Uterus (tissue), 3 donors: ENCODE measurements at regions not wholly inside any gene's neighbourhood (a gene's known extent, or its start where the extent isn't known, plus 50 kb on each side); places are given as distances from the start of the nearest gene placed in this dataset.

Experiments used
- DNase-seq, 2 donors: peaks; one replicate each; pipeline ENCODE4 v3.0.0-alpha.2; 2019 to 2020
- H3K27ac ChIP-seq, 2 donors: fragments of 200-600 bp; sonication (generic); 1 replicate in 1 of 2; 2 replicates in 1 of 2; pipeline ENCODE4 v1.5.1; 2016 to 2018
- H3K27me3 ChIP-seq, 2 donors: fragments of 200-600 bp; sonication (generic); one replicate each; pipeline ENCODE4 v1.5.1; 2018 to 2019; ENCODE audit warnings: control low read depth in 1 of 2
- H3K36me3 ChIP-seq, 2 donors: fragments of 200-600 bp; sonication (generic); one replicate each; pipeline ENCODE4 v1.5.1; 2019; ENCODE audit warnings: control low read depth in 1 of 2
- H3K4me1 ChIP-seq, 2 donors: fragments of 200-600 bp; sonication (generic); one replicate each; pipeline ENCODE4 v1.5.1; 2018 to 2019; ENCODE audit warnings: control low read depth in 1 of 2
- H3K4me3 ChIP-seq, 2 donors: fragments of 200-600 bp; sonication (generic); 1 replicate in 1 of 2; 2 replicates in 1 of 2; pipeline ENCODE4 v1.5.1; 2018 to 2019; ENCODE audit warnings: mild to moderate bottlenecking in 1 of 2
- H3K9me3 ChIP-seq, 2 donors: fragments of 200-600 bp; sonication (generic); one replicate each; pipeline ENCODE4 v1.5.1; 2019; ENCODE audit warnings: control low read depth in 1 of 2
- CTCF ChIP-seq, 4 experiments: fragments of 200-600 bp in 2 of 4; fragments of 450-650 bp in 2 of 4; sonication (generic) in 2 of 4; IDR thresholded peaks; one replicate each; pipeline ENCODE4 v1.5.1; 2016 to 2019; ENCODE audit warnings: antibody characterized with exemption in 4 of 4, mild to moderate bottlenecking in 2 of 4, moderate library complexity in 1 of 4
- POLR2A ChIP-seq, 2 donors: fragments of 450-650 bp; IDR thresholded peaks; one replicate each; pipeline ENCODE4 v1.6.1; 2016; ENCODE audit warnings: antibody characterized with exemption in 2 of 2, mild to moderate bottlenecking in 1 of 2, moderate library complexity in 1 of 2
- intact Hi-C: fragments of 100-400 bp; cut with DNase I; formaldehyde crosslinking; loops from one replicate; pipeline ENCODE4 v1.15.1; 2023; ENCODE audit warnings: low total_unique reads
- donor health status: DM: yes; HTN: yes; CAD: no.

- TF ChIP-seq CTCF (IDR thresholded peaks at IDR 0.05) (no peak), POLR2A (IDR thresholded peaks at IDR 0.05) (no peak)
- DNase-seq: no peak
- intact Hi-C loops: no loop called here
- no peak overlapping the region for H3K27ac ChIP-seq
- no peaks in the 10 kb centered on the region for H3K4me1 ChIP-seq
- H3K4me3 ChIP-seq: no peak overlapping the region
- H3K27me3 ChIP-seq: no peaks in the 10 kb centered on the region
- no peaks in the 10 kb centered on the region for H3K36me3 ChIP-seq
- no peaks in the 10 kb centered on the region for H3K9me3 ChIP-seq
Observed at GRCh38 chr3:168544097-168544957, 448.6 kb upstream of the GOLIM4 start.

- Histone ChIP-seq H3K27me3 (no peaks in the 10 kb centered on the region), H3K4me1 (no peaks in the 10 kb centered on the region), H3K27ac (no peak overlapping the region), H3K36me3 (no peaks in the 10 kb centered on the region), H3K4me3 (no peak overlapping the region), H3K9me3 (no peaks in the 10 kb centered on the region)
- TF ChIP-seq CTCF (IDR thresholded peaks at IDR 0.05): no peak
- TF ChIP-seq POLR2A (IDR thresholded peaks at IDR 0.05): no peak
- DNase-seq: no peak
- intact Hi-C loops: no loop called here
Observed at GRCh38 chr3:168540726-168541125, 445.0 kb upstream of the GOLIM4 start.

GRCh38 chr3:168539909-168540308 lies 444.2 kb upstream of the GOLIM4 start:
- Histone ChIP-seq H3K4me3 (no peak overlapping the region), H3K4me1 (no peaks in the 10 kb centered on the region), H3K36me3 (no peaks in the 10 kb centered on the region), H3K27ac (no peak overlapping the region), H3K27me3 (no peaks in the 10 kb centered on the region), H3K9me3 (no peaks in the 10 kb centered on the region)
- intact Hi-C loops: no loop called here
- DNase-seq: no peak
- TF ChIP-seq CTCF (IDR thresholded peaks at IDR 0.05) (no peak), POLR2A (IDR thresholded peaks at IDR 0.05) (no peak)

- Histone ChIP-seq H3K4me1 (no peaks in the 10 kb centered on the region), H3K36me3 (no peaks in the 10 kb centered on the region), H3K27me3 (no peaks in the 10 kb centered on the region), H3K4me3 (no peak overlapping the region), H3K27ac (no peak overlapping the region), H3K9me3 (no peaks in the 10 kb centered on the region)
- TF ChIP-seq POLR2A (IDR thresholded peaks at IDR 0.05) (no peak), CTCF (IDR thresholded peaks at IDR 0.05) (no peak)
- no peak for DNase-seq
- intact Hi-C loops: no loop called here
Observed at GRCh38 chr3:168534761-168535160, 439.0 kb upstream of the GOLIM4 start.

GRCh38 chr3:168533600-168533999 lies 437.9 kb upstream of the GOLIM4 start:
- Histone ChIP-seq H3K9me3 (no peaks in the 10 kb centered on the region), H3K27ac (no peak overlapping the region), H3K27me3 (no peaks in the 10 kb centered on the region), H3K4me3 (no peak overlapping the region), H3K36me3 (no peaks in the 10 kb centered on the region), H3K4me1 (no peaks in the 10 kb centered on the region)
- no peak for TF ChIP-seq CTCF (IDR thresholded peaks at IDR 0.05)
- no peak for TF ChIP-seq POLR2A (IDR thresholded peaks at IDR 0.05)
- intact Hi-C loops: no loop called here
- DNase-seq: no peak
